K562 (cell line): ENCODE measurements at regions not wholly inside any gene's neighbourhood (a gene's known extent, or its start where the extent isn't known, plus 50 kb on each side); places are given as distances from the start of the nearest gene placed in this dataset.

Experiments used
- ATAC-seq: fragments of 200-7000 bp; cut with Tn5 transposase; 3 replicates; pipeline ENCODE4 v1.9.1; 2020; ENCODE audit warnings: moderate library complexity
- BruUV-seq: library from RNA; stranded (reverse); fragments of 400-500 nt; replicated peaks from 2 replicates; lab custom pipeline; 2021; lab: Mats Ljungman, UMichigan
- CTCF ChIA-PET: fragments of 300-600 bp; formaldehyde crosslinking; extraction: SDS; loops from one replicate; lab custom pipeline; 2021; ENCODE audit warnings: low intra/inter-chr PET ratio; lab: Yijun Ruan, JAX
- POLR2A ChIA-PET: fragments of 300-600, 350-650 bp; sonication (Branson Sonifier 250); formaldehyde crosslinking; extraction: SDS; loops from one replicate; lab custom pipeline; 2021; ENCODE audit warnings: antibody characterized with exemption, inconsistent platforms; lab: Yijun Ruan, JAX
- DNase-seq, 4 experiments: peaks; one replicate each; pipeline versions ENCODE4 v3.0.0 to v3.0.0-alpha.2; 2011 to 2018; ENCODE audit warnings: low spot score in 3 of 4, mixed read lengths in 3 of 4; ENCODE audit errors: extremely low read depth in 1 of 4
- FAIRE-seq: peaks from 2 replicates; lab custom pipeline; 2011; peaks lifted over from hg19 to GRCh38; lab: Jason Lieb, UNC
- H2AFZ ChIP-seq: 2 replicates; pipeline ENCODE4 v1.6.0; 2011; ENCODE audit warnings: low read depth, low read length, control low read depth, inconsistent platforms
- H3K27ac ChIP-seq: fragments of 200-600 bp; 3 replicates; pipeline ENCODE4 v1.8.0; 2011; ENCODE audit warnings: low read depth, mild to moderate bottlenecking, control low read depth, inconsistent platforms, low read length, moderate library complexity, mixed read lengths; ENCODE audit errors: extremely low read depth
- H3K27me3 ChIP-seq, 2 experiments: fragments of 300-600 bp in 1 of 2; 2 replicates in 1 of 2; 3 replicates in 1 of 2; pipeline versions ENCODE4 v1.6.0 to v1.8.0; 2011; ENCODE audit warnings: inconsistent platforms in 2 of 2, low read length in 2 of 2, mild to moderate bottlenecking in 1 of 2, mixed read lengths in 1 of 2, moderate library complexity in 1 of 2; ENCODE audit not compliant: control insufficient read depth in 2 of 2, insufficient read depth in 2 of 2
- H3K36me3 ChIP-seq: fragments of 300-600 bp; 3 replicates; pipeline ENCODE4 v1.8.0; 2011; ENCODE audit warnings: mild to moderate bottlenecking, low read length, inconsistent platforms; ENCODE audit not compliant: control insufficient read depth, insufficient read depth
- H3K4me1 ChIP-seq, 2 experiments: fragments of 200-600 bp in 1 of 2; replicated peaks in 1 of 2; 2 replicates in 1 of 2; 3 replicates in 1 of 2; pipeline versions ENCODE4 v1.5.1 to v1.8.0; 2011; ENCODE audit warnings: inconsistent platforms in 2 of 2, low read length in 2 of 2, mild to moderate bottlenecking in 1 of 2, mixed read lengths in 1 of 2, moderate library complexity in 1 of 2; ENCODE audit not compliant: control insufficient read depth in 2 of 2, insufficient read depth in 2 of 2
- H3K4me2 ChIP-seq: 2 replicates; pipeline ENCODE4 v1.6.1; 2011; ENCODE audit warnings: low read length, control low read depth, inconsistent platforms, mixed read lengths; ENCODE audit not compliant: insufficient read depth
- H3K4me3 ChIP-seq: fragments of 200-600 bp; sonication (generic), shearing (Covaris generic); 2 replicates; pipeline ENCODE4 v1.5.1; 2016; ENCODE audit warnings: control low read depth, inconsistent platforms
- H3K79me2 ChIP-seq: fragments of 200-600 bp; 3 replicates; pipeline ENCODE4 v1.8.0; 2011; ENCODE audit warnings: low read length, inconsistent platforms; ENCODE audit not compliant: control insufficient read depth, insufficient read depth
- H3K9ac ChIP-seq, 2 experiments: 2 replicates each; pipeline versions ENCODE4 v1.6.0 to v1.6.1; 2011; ENCODE audit warnings: low read depth in 2 of 2, low read length in 2 of 2, control low read depth in 1 of 2, inconsistent platforms in 1 of 2, mild to moderate bottlenecking in 1 of 2, mixed read lengths in 1 of 2; ENCODE audit not compliant: insufficient read depth in 1 of 2
- H3K9me1 ChIP-seq: one replicate; pipeline ENCODE4 v1.6.0; 2011; ENCODE audit warnings: inconsistent platforms, mild to moderate bottlenecking, low read length, moderate library complexity; ENCODE audit not compliant: control insufficient read depth, insufficient read depth
- H3K9me3 ChIP-seq: replicated peaks from 2 replicates; pipeline ENCODE4 v1.5.1; 2011; ENCODE audit warnings: low read depth, low read length, inconsistent platforms; ENCODE audit not compliant: control insufficient read depth, insufficient read depth
- H4K20me1 ChIP-seq: replicated peaks from 2 replicates; pipeline ENCODE4 v1.6.1; 2011; ENCODE audit warnings: low read length, inconsistent platforms, mixed read lengths; ENCODE audit not compliant: control insufficient read depth, insufficient read depth
- BHLHE40 ChIP-seq: IDR thresholded peaks from 2 replicates; pipeline ENCODE4 v1.6.1; 2011; ENCODE audit warnings: low read length, improper control_type of control experiment
- DPF2 ChIP-seq: fragments of 450-650 bp; IDR thresholded peaks from 2 replicates; pipeline ENCODE4 v1.6.1; 2016
- HDAC8 ChIP-seq: fragments of 450-650 bp; IDR thresholded peaks from 2 replicates; pipeline ENCODE4 v1.6.1; 2016; ENCODE audit warnings: mild to moderate bottlenecking, missing genetic modification characterization, moderate library complexity, missing compliant biosample characterization
- HMGXB4 ChIP-seq: sonication (generic); formaldehyde crosslinking; IDR thresholded peaks from 2 replicates; pipeline ENCODE4 v1.8.1; 2023; ENCODE audit warnings: mild to moderate bottlenecking, missing genetic modification reagents
- KDM4B ChIP-seq, 2 experiments: fragments of 450-650 bp in 1 of 2; sonication (generic) in 1 of 2; IDR thresholded peaks; 2 replicates each; pipeline ENCODE4 v1.6.1; 2016 to 2017; ENCODE audit warnings: borderline replicate concordance in 2 of 2, antibody characterized with exemption in 1 of 2, low read depth in 1 of 2, mild to moderate bottlenecking in 1 of 2
- MAFF ChIP-seq: IDR thresholded peaks from 2 replicates; pipeline ENCODE4 v1.6.1; 2012; ENCODE audit warnings: low read length, improper control_type of control experiment
- POLR2A ChIP-seq: fragments of 450-650 bp; conservative IDR thresholded peaks from 2 replicates; pipeline ENCODE4 v1.6.1; 2016
- PTRF ChIP-seq: fragments of 450-650 bp; IDR thresholded peaks from 2 replicates; pipeline ENCODE4 v1.6.1; 2016; ENCODE audit warnings: mild to moderate bottlenecking, missing genetic modification characterization, missing compliant biosample characterization
- SPI1 ChIP-seq: IDR thresholded peaks from 2 replicates; pipeline ENCODE4 v1.6.1; 2011; ENCODE audit warnings: low read depth, low read length, control low read depth, borderline replicate concordance
- TRIM24 ChIP-seq, 2 experiments: fragments of 450-650 bp; IDR thresholded peaks; 2 replicates each; pipeline ENCODE4 v1.6.1; 2016
- VEZF1 ChIP-seq: fragments of 200-800 bp; sonication (Bioruptor generic); IDR thresholded peaks from 2 replicates; pipeline ENCODE4 v1.6.1; 2017; ENCODE audit warnings: missing genetic modification characterization, missing compliant biosample characterization
- YBX1 ChIP-seq: fragments of 450-650 bp; IDR thresholded peaks from 2 replicates; pipeline ENCODE4 v1.7.1; 2016; ENCODE audit warnings: mild to moderate bottlenecking
- ZNF707 ChIP-seq: fragments of 250-450 bp; sonication (Bioruptor Pico); conservative IDR thresholded peaks from 2 replicates; pipeline ENCODE4 v1.8.0; 2022; ENCODE audit warnings: inconsistent platforms, mild to moderate bottlenecking, moderate library complexity
- ZNF766 ChIP-seq: fragments of 200-800 bp; sonication (Bioruptor generic); conservative IDR thresholded peaks from 2 replicates; pipeline ENCODE4 v1.6.1; 2016; ENCODE audit warnings: missing genetic modification characterization, missing compliant biosample characterization
- WGBS: fragments of 100-300 bp; shearing (Covaris generic); methylation state at CpG from one replicate; pipeline ENCODE4 v1.1.6; 2016; ENCODE audit warnings: low coverage, mixed read lengths; ENCODE audit not compliant: insufficient coverage; ENCODE audit errors: missing lambda C conversion rate; 5-methylcytosine and 5-hydroxymethylcytosine counted together
- in situ Hi-C: fragments of 300-500 bp; cut with MboI; formaldehyde crosslinking; loops from 4 replicates; pipeline ENCODE4 v1.15.0; 2018; ENCODE audit warnings: inconsistent platforms, mixed read lengths
- intact Hi-C: fragments of 100-400 bp; cut with micrococcal nuclease; formaldehyde crosslinking; loops from 2 replicates; pipeline ENCODE4 v1.14.2; 2022

GRCh38 chr15:46410705-46411104 lies 775.9 kb downstream of the SQOR start:
- H2AFZ ChIP-seq: no peak overlapping the region
- WGBS: 6% methylated on average over 2 of the region's 2 CpGs

More at GRCh38 chr15:46410705-46411104, 775.9 kb downstream of the SQOR start:
- no peaks in the 10 kb centered on the region for H3K4me1 ChIP-seq
- no peaks in the 10 kb centered on the region; the same call in 1 of the 2 replicates for H3K9me3 ChIP-seq
- H3K36me3 ChIP-seq: no peaks in the 10 kb centered on the region
- POLR2A ChIA-PET: no interaction called here
- no peaks in the 10 kb centered on the region for H3K27me3 ChIP-seq
- no peak overlapping the region for H3K9ac ChIP-seq
- DNase-seq: no peak
- intact Hi-C loops (no loop called here), in situ Hi-C loops (no loop called here)
- H4K20me1 ChIP-seq: no peaks in the 10 kb centered on the region
- BruUV-seq: no TSS peak
- TF ChIP-seq VEZF1 (CRISPR knock-in tag) (no peak), ZNF707 (CRISPR knock-in tag) (no peak), HMGXB4 (CRISPR knock-in tag) (no peak), TRIM24 (IDR thresholded peaks at IDR 0.05) (no peak), PTRF (tag) (no peak), HDAC8 (tag) (no peak), POLR2A (no peak), KDM4B (IDR thresholded peaks at IDR 0.05; ENCODE audit: borderline replicate concordance in 2 of 2, low read depth in 1 of 2) (no peak), YBX1 (no peak), ZNF766 (CRISPR knock-in tag) (no peak), MAFF (no peak), SPI1 (no peak), BHLHE40 (no peak), DPF2 (no peak)
- CTCF ChIA-PET: no interaction called here
- no peaks in the 10 kb centered on the region for H3K79me2 ChIP-seq
- no peak overlapping the region for H3K4me3 ChIP-seq
- ATAC-seq: no peak
- H3K9me1 ChIP-seq: no peaks in the 10 kb centered on the region
- H3K27ac ChIP-seq: no peak overlapping the region
- FAIRE-seq: no peak
- no peak overlapping the region for H3K4me2 ChIP-seq
